ENCODE measurements at regions not wholly inside any gene's neighbourhood (a gene's known extent, or its start where the extent isn't known, plus 50 kb on each side); places are given as distances from the start of the nearest gene placed in this dataset.

GRCh38 chr3:80549173-80549572, 781.4 kb upstream of the ROBO1 start:
- Histone ChIP-seq H3K36me3 (no peaks in the 10 kb centered on the region), H3K27ac (replicated peaks in 1 of 4) (no peak overlapping the region), H3K27me3 (no peaks in the 10 kb centered on the region), H3K9me3 (no peaks in the 10 kb centered on the region), H3K4me1 (no peaks in the 10 kb centered on the region), H3K4me3 (no peak overlapping the region)
- intact Hi-C loops (cut with DNase I), result no loop called here
- TF ChIP-seq POLR2AphosphoS5 (IDR thresholded peaks at IDR 0.05), result no peak
- TF ChIP-seq CTCF (IDR thresholded peaks at IDR 0.05), result no peak
- TF ChIP-seq EP300 (IDR thresholded peaks at IDR 0.05), result no peak
- no peak for TF ChIP-seq POLR2A (IDR thresholded peaks at IDR 0.05; ENCODE audit: low read depth)
- no peak for DNase-seq (ENCODE audit: extremely low spot score)
- 73% methylated on average over 1 of the region's 1 CpG for WGBS

- H3K9me3 ChIP-seq, result no peaks in the 10 kb centered on the region
- no peak for DNase-seq (ENCODE audit: extremely low spot score)
- no peaks in the 10 kb centered on the region for H3K27me3 ChIP-seq
- intact Hi-C loops (cut with DNase I), result no loop called here
- no peak overlapping the region for H3K4me3 ChIP-seq
- no peaks in the 10 kb centered on the region for H3K36me3 ChIP-seq
- H3K27ac ChIP-seq (replicated peaks in 1 of 4), result no peak overlapping the region
- no peak for TF ChIP-seq POLR2A (IDR thresholded peaks at IDR 0.05; ENCODE audit: low read depth)
- no peak for TF ChIP-seq EP300 (IDR thresholded peaks at IDR 0.05)
- no peak for TF ChIP-seq CTCF (IDR thresholded peaks at IDR 0.05)
- TF ChIP-seq POLR2AphosphoS5 (IDR thresholded peaks at IDR 0.05), result no peak
- 78% methylated on average over 2 of the region's 2 CpGs for WGBS
- no peaks in the 10 kb centered on the region for H3K4me1 ChIP-seq
Observed at GRCh38 chr3:80543154-80543553, 775.4 kb upstream of the ROBO1 start.

- intact Hi-C loops (cut with DNase I), result no loop called here
- no peaks in the 10 kb centered on the region for H3K27me3 ChIP-seq
- no peaks in the 10 kb centered on the region for H3K4me1 ChIP-seq
- H3K4me3 ChIP-seq, result no peak overlapping the region
- no peak overlapping the region for H3K27ac ChIP-seq (replicated peaks in 1 of 4)
- no peaks in the 10 kb centered on the region for H3K36me3 ChIP-seq
- no peak for TF ChIP-seq POLR2A (IDR thresholded peaks at IDR 0.05; ENCODE audit: low read depth)
- no peak for TF ChIP-seq CTCF (IDR thresholded peaks at IDR 0.05)
- TF ChIP-seq EP300 (IDR thresholded peaks at IDR 0.05), result no peak
- no peak for TF ChIP-seq POLR2AphosphoS5 (IDR thresholded peaks at IDR 0.05)
- no peaks in the 10 kb centered on the region for H3K9me3 ChIP-seq
- no peak for DNase-seq (ENCODE audit: extremely low spot score)
Observed at GRCh38 chr3:80542456-80542855, 774.7 kb upstream of the ROBO1 start.

- TF ChIP-seq EP300 (IDR thresholded peaks at IDR 0.05) (no peak), POLR2AphosphoS5 (IDR thresholded peaks at IDR 0.05) (no peak), POLR2A (IDR thresholded peaks at IDR 0.05; ENCODE audit: low read depth) (no peak), CTCF (IDR thresholded peaks at IDR 0.05) (no peak)
- Histone ChIP-seq H3K36me3 (no peaks in the 10 kb centered on the region), H3K27ac (replicated peaks in 1 of 4) (no peak overlapping the region), H3K27me3 (no peaks in the 10 kb centered on the region), H3K4me3 (no peak overlapping the region), H3K4me1 (no peaks in the 10 kb centered on the region), H3K9me3 (no peaks in the 10 kb centered on the region)
- DNase-seq (ENCODE audit: extremely low spot score), result no peak
- intact Hi-C loops (cut with DNase I), result no loop called here
- WGBS, result 87% methylated on average over 4 of the region's 4 CpGs
Observed at GRCh38 chr3:80537680-80538079, 769.9 kb upstream of the ROBO1 start.

GRCh38 chr3:80535286-80535685, 767.5 kb upstream of the ROBO1 start:
- H3K27me3 ChIP-seq, result no peaks in the 10 kb centered on the region
- intact Hi-C loops (cut with DNase I), result no loop called here
- no peak overlapping the region for H3K4me3 ChIP-seq
- no peak for DNase-seq (ENCODE audit: extremely low spot score)
- no peak for TF ChIP-seq CTCF (IDR thresholded peaks at IDR 0.05)
- no peak for TF ChIP-seq POLR2AphosphoS5 (IDR thresholded peaks at IDR 0.05)
- TF ChIP-seq EP300 (IDR thresholded peaks at IDR 0.05), result no peak
- no peak for TF ChIP-seq POLR2A (IDR thresholded peaks at IDR 0.05; ENCODE audit: low read depth)
- H3K9me3 ChIP-seq, result no peaks in the 10 kb centered on the region
- no peak overlapping the region for H3K27ac ChIP-seq (replicated peaks in 1 of 4)
- H3K4me1 ChIP-seq, result no peaks in the 10 kb centered on the region
- WGBS, result 97% methylated on average over 1 of the region's 1 CpG
- no peaks in the 10 kb centered on the region for H3K36me3 ChIP-seq

Data from esophagus muscularis mucosa (tissue), 4 donors.